GM12878 (cell line): ENCODE measurements at regions not wholly inside any gene's neighbourhood (a gene's known extent, or its start where the extent isn't known, plus 50 kb on each side); places are given as distances from the start of the nearest gene placed in this dataset.

Experiments
- ATAC-seq: fragments of 200-7000 bp; cut with Tn5 transposase; 3 replicates; pipeline ENCODE4 v1.9.1; 2020; ENCODE audit warnings: mild to moderate bottlenecking, moderate library complexity
- BruUV-seq: library from RNA; stranded (reverse); fragments of 400-500 nt; replicated peaks from 2 replicates; lab custom pipeline; 2021; lab: Mats Ljungman, UMichigan
- CTCF ChIA-PET: fragments of 300-600 bp; sonication (Branson Sonifier 250); formaldehyde crosslinking; extraction: SDS; loops from one replicate; lab custom pipeline; 2021; ENCODE audit warnings: inconsistent platforms; lab: Yijun Ruan, JAX
- POLR2A ChIA-PET: fragments of 350-600 bp; formaldehyde crosslinking; extraction: SDS; loops from one replicate; lab custom pipeline; 2021; ENCODE audit warnings: inconsistent platforms; lab: Charles Lee
- RAD21 ChIA-PET: fragments of 300-600 bp; sonication (Branson Sonifier 250); formaldehyde crosslinking; loops from one replicate; lab custom pipeline; 2023; ENCODE audit warnings: antibody characterized with exemption; ENCODE audit not compliant: unreplicated experiment; lab: Charles Lee
- SMC1A ChIA-PET: fragments of 300-600 bp; sonication (Branson Sonifier 250); formaldehyde crosslinking; loops from one replicate; lab custom pipeline; 2023; ENCODE audit not compliant: unreplicated experiment, uncharacterized antibody; lab: Charles Lee
- DNase-seq: peaks from one replicate; pipeline ENCODE4 v3.0.0-alpha.2; 2011; ENCODE audit warnings: low read depth, low spot score
- FAIRE-seq: peaks from 3 replicates; lab custom pipeline; 2011; peaks lifted over from hg19 to GRCh38; lab: Jason Lieb, UNC
- H2AFZ ChIP-seq: 2 replicates; pipeline ENCODE4 v1.6.0; 2011; ENCODE audit warnings: low read depth, low read length, control low read depth; ENCODE audit not compliant: control insufficient read depth
- H3K27ac ChIP-seq: 2 replicates; pipeline ENCODE4 v1.5.1; 2011; ENCODE audit warnings: control low read depth; ENCODE audit not compliant: control insufficient read depth, insufficient read depth
- H3K27me3 ChIP-seq, 2 experiments: replicated peaks in 1 of 2; 2 replicates each; pipeline versions ENCODE4 v1.6.0 to v1.6.1; 2011; ENCODE audit warnings: low read length in 1 of 2; ENCODE audit not compliant: control insufficient read depth in 2 of 2, insufficient read depth in 2 of 2
- H3K36me3 ChIP-seq, 2 experiments: 2 replicates each; pipeline ENCODE4 v1.5.1; 2011; ENCODE audit warnings: low read length in 1 of 2; ENCODE audit not compliant: control insufficient read depth in 2 of 2, insufficient read depth in 2 of 2
- H3K4me1 ChIP-seq: 2 replicates; pipeline ENCODE4 v1.6.1; 2011; ENCODE audit warnings: mild to moderate bottlenecking, low read length, moderate library complexity, mixed read lengths; ENCODE audit not compliant: control insufficient read depth, insufficient read depth
- H3K4me2 ChIP-seq: 2 replicates; pipeline ENCODE4 v1.6.0; 2011; ENCODE audit warnings: control low read depth; ENCODE audit not compliant: control insufficient read depth, insufficient read depth
- H3K4me3 ChIP-seq: fragments of 200-600 bp; sonication (generic); 2 replicates; pipeline ENCODE4 v1.5.1; 2016
- H3K79me2 ChIP-seq: 2 replicates; pipeline ENCODE4 v1.6.0; 2011; ENCODE audit warnings: low read length; ENCODE audit not compliant: control insufficient read depth, insufficient read depth
- H3K9ac ChIP-seq: 2 replicates; pipeline ENCODE4 v1.8.0; 2011; ENCODE audit warnings: low read length, control low read depth, mixed read lengths; ENCODE audit not compliant: control insufficient read depth, insufficient read depth
- H3K9me3 ChIP-seq: replicated peaks from 3 replicates; pipeline ENCODE4 v1.5.1; 2011; ENCODE audit warnings: mild to moderate bottlenecking, low read length; ENCODE audit not compliant: control insufficient read depth, insufficient read depth
- H4K20me1 ChIP-seq: 2 replicates; pipeline ENCODE4 v1.6.0; 2011; ENCODE audit not compliant: control insufficient read depth, insufficient read depth
- CTCF ChIP-seq, 3 experiments: IDR thresholded peaks in 2 of 3; conservative IDR thresholded peaks in 1 of 3; 2 replicates each; pipeline ENCODE4 v1.5.1; 2011; ENCODE audit warnings: low read depth in 3 of 3, low read length in 3 of 3, mild to moderate bottlenecking in 3 of 3, control low read depth in 2 of 3, moderate library complexity in 2 of 3, inconsistent platforms in 1 of 3, mixed read lengths in 1 of 3; ENCODE audit not compliant: control insufficient read depth in 2 of 3, insufficient read depth in 1 of 3; ENCODE audit errors: extremely low read depth in 1 of 3
- EP300 ChIP-seq, 2 experiments: fragments of 150-350 bp in 1 of 2; IDR thresholded peaks; 2 replicates each; pipeline ENCODE4 v1.6.1; 2011 to 2012; ENCODE audit warnings: low read depth in 2 of 2, low read length in 2 of 2, borderline replicate concordance in 1 of 2, improper control_type of control experiment in 1 of 2, inconsistent platforms in 1 of 2; ENCODE audit not compliant: control insufficient read depth in 1 of 2
- FOS ChIP-seq: IDR thresholded peaks from 3 replicates; pipeline ENCODE4 v1.6.1; 2011; ENCODE audit warnings: borderline replicate concordance; ENCODE audit not compliant: insufficient read length; ENCODE audit errors: extremely low read depth
- IRF3 ChIP-seq: fragments of 450-650 bp; IDR thresholded peaks from 2 replicates; pipeline ENCODE4 v1.6.1; 2014; ENCODE audit warnings: mild to moderate bottlenecking
- POLR2AphosphoS2 ChIP-seq: IDR thresholded peaks from 2 replicates; pipeline ENCODE4 v1.6.1; 2011; ENCODE audit warnings: low read depth, mild to moderate bottlenecking, low read length, improper control_type of control experiment, moderate library complexity
- POLR2AphosphoS5 ChIP-seq: IDR thresholded peaks from 2 replicates; pipeline ENCODE4 v1.6.1; 2011; ENCODE audit warnings: mild to moderate bottlenecking, low read length, inconsistent platforms
- STAT3 ChIP-seq: IDR thresholded peaks from 2 replicates; pipeline ENCODE4 v1.6.1; 2011; ENCODE audit warnings: low read depth, low read length, improper control_type of control experiment
- ZNF622 ChIP-seq: fragments of 450-650 bp; IDR thresholded peaks from 2 replicates; pipeline ENCODE4 v1.6.1; 2017; ENCODE audit warnings: mild to moderate bottlenecking, inconsistent platforms
- WGBS: methylation state at CpG from one replicate; pipeline ENCODE4 v1.1.6; 2016; ENCODE audit warnings: low lambda C conversion rate; ENCODE audit not compliant: insufficient replicate concordance, insufficient coverage; ENCODE audit errors: missing lambda C conversion rate; 5-methylcytosine and 5-hydroxymethylcytosine counted together
- in situ Hi-C: fragments of 300-500 bp; cut with MboI; formaldehyde crosslinking; loops from 9 replicates; pipeline ENCODE4 v1.14.3; 2018; ENCODE audit warnings: mixed read lengths
- intact Hi-C: fragments of 100-400 bp; cut with micrococcal nuclease; formaldehyde crosslinking; loops from one replicate; pipeline ENCODE4 v1.14.2; 2022; ENCODE audit not compliant: unreplicated experiment

GRCh38 chr17:70857351-70857750 is 688.0 kb downstream of the KCNJ2 start:
- H3K27me3 ChIP-seq = no peaks in the 10 kb centered on the region
- ChIA-PET RAD21 (no interaction called here), CTCF (interaction anchor here (0.6 kb wide), 1 partner anchor 44 kb away, joined by 3 read pairs; no protein-coding TSS in a partner anchor), POLR2A (no interaction called here), SMC1A (no interaction called here)
- H3K4me3 ChIP-seq = no peak overlapping the region
- FAIRE-seq (no peak), ATAC-seq (no peak), DNase-seq (no peak)
- H3K4me1 ChIP-seq = no peaks in the 10 kb centered on the region
- no peaks in the 10 kb centered on the region; the same call in 2 of the 3 replicates for H3K9me3 ChIP-seq
- TF ChIP-seq POLR2AphosphoS2 (no peak), CTCF (IDR thresholded peaks at IDR 0.05 in 2 of 3, conservative IDR thresholded peaks at IDR 0.05 in 1 of 3; ENCODE audit: control insufficient read depth in 2 of 3, extremely low read depth in 1 of 3, insufficient read depth in 1 of 3, low read depth in 3 of 3, low read length in 3 of 3) (no peak), POLR2AphosphoS5 (no peak), STAT3 (no peak), FOS (no peak), EP300 (IDR thresholded peaks at IDR 0.05; ENCODE audit: borderline replicate concordance in 1 of 2, control insufficient read depth in 1 of 2, low read depth in 2 of 2, low read length in 2 of 2) (no peak), ZNF622 (no peak), IRF3 (no peak)
- WGBS = 41% methylated on average over 3 of the region's 3 CpGs
- BruUV-seq = no TSS peak
- intact Hi-C loops = no loop called here
- in situ Hi-C loops = no loop called here
- no peak overlapping the region for H2AFZ ChIP-seq
- no peak overlapping the region for H3K27ac ChIP-seq
- H3K36me3 ChIP-seq = no peaks in the 10 kb centered on the region
- no peaks in the 10 kb centered on the region for H3K79me2 ChIP-seq
- no peak overlapping the region for H3K9ac ChIP-seq
- no peak overlapping the region for H3K4me2 ChIP-seq
- no peaks in the 10 kb centered on the region for H4K20me1 ChIP-seq
